ENCODE measurements at regions not wholly inside any gene's neighbourhood (a gene's known extent, or its start where the extent isn't known, plus 50 kb on each side); places are given as distances from the start of the nearest gene placed in this dataset.
"Not testable (repeated sequence)": the region's sequence is repeated elsewhere in the genome, so short reads cannot be mapped to it uniquely, and the experiment has no call there.

- DNase-seq (ENCODE audit: low read depth): no peak
Measured at GRCh38 chr1:47491341-47491753, 53.5 kb downstream of the FOXD2 start.

DNA sequence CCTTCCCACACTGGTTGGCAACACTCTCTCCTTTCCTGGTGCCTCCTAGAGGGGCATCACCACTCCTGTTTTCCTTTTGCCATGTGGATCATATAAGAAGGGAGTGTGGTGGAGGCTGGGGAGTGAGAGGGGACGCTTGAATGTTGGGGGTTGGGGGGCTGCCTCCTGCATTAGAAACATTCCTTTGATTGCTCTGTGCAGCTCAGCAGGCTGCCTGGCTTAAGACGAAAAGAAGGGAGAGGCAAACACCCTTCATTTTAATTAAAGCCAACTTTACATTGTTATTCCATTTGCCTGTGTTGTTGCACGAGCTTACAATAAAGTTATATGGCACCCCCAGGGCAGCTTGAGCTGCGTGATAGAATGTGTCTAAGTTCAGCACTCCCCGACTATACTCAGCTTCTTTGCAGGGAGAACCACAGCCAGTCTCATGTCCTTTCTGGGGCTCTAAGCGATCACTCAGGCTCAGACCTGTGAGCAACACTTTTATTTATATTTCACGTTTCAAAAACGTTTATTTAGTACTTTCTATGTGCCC, 57.4 kb downstream of the FOXD2 start:
- no peak for DNase-seq (ENCODE audit: low read depth)

DNA sequence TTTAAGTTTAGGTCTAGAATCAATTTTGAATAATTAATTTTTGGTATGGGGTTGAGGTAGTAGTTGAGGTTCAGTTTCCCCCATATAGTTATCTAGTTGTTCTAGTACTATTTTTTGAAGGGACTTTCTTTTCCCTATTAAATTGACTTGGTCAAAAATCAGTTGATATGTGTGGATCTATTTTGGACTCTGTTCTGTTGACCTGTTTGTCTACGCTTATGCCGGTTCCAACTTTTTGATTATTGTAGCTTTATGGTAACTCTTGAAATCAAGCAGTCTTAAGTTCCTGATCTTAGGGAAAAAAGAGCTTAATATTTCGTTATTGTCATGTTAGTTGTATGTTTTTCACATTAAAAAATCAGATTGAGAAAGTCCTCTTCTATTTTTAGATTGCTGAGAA, 60.7 kb downstream of the FOXD2 start:
- DNase-seq (ENCODE audit: low read depth): no peak

- no peak for DNase-seq (ENCODE audit: low read depth)
Measured at GRCh38 chr1:47501069-47501468, 63.2 kb downstream of the FOXD2 start.

- no peak for DNase-seq (ENCODE audit: low read depth)
Measured at GRCh38 chr1:47502746-47503370, 65.0 kb downstream of the FOXD2 start.

DNA sequence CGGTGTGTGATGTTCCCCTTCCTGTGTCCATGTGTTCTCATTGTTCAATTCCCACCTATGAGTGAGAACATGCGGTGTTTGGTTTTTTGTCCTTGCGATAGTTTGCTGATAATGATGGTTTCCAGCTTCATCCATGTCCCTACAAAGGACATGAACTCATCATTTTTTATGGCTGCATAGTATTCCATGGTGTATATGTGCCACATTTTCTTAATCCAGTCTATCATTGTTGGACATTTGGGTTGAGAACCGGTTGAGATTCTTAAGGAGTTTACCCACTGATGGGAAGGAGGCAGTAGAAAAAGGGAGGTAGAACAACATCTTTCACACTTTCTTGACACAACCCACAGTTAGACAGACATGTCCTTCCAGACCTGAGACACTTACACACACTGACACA, 67.0 kb downstream of the FOXD2 start:
- not testable (repeated sequence) for DNase-seq (ENCODE audit: low read depth)

DNA sequence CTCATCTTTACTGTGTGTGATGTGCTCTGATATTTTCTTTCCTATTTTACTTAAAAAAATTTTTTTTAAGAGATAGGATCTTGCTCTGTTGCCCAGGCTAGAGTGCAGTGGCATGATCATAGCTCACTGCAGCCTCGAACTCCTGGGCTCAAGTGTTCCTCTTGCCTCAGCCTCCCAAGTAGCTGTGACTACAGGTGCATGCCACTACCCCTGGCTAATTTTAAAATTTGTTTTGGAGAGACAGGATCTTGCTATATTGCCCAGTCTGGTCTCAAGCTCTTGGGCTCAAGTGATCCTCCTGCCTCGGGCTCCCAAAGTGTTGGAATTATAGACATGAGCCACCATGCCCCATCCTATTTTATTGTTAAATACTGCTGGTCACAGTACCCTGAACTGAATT, 67.4 kb downstream of the FOXD2 start:
- no peak for DNase-seq (ENCODE audit: low read depth)

- no peak for DNase-seq (ENCODE audit: low read depth)
Measured at GRCh38 chr1:47506053-47506452, 68.2 kb downstream of the FOXD2 start.

DNA sequence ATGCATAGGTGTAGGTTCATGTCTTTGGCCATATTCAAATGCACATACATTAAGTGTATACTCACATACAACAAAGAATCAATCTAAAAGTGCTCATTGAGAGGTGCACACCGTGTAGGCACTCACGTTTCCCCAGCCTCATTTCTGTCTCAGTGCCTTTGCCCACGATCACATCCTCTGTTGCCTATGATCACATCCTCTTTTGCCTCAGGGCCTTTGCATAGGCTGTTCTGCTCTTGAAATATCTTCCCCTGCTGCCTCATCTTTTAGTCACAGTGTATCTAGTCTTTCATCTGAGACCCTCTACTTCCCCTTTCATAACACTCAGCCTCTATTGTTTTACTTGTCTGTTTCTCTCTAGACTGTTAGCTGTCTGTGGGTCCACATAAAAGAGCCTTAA, 69.3 kb downstream of the FOXD2 start:
- no peak for DNase-seq (ENCODE audit: low read depth)

- no peak for DNase-seq (ENCODE audit: low read depth)
Measured at GRCh38 chr1:47507881-47508701, 70.2 kb downstream of the FOXD2 start.

DNA sequence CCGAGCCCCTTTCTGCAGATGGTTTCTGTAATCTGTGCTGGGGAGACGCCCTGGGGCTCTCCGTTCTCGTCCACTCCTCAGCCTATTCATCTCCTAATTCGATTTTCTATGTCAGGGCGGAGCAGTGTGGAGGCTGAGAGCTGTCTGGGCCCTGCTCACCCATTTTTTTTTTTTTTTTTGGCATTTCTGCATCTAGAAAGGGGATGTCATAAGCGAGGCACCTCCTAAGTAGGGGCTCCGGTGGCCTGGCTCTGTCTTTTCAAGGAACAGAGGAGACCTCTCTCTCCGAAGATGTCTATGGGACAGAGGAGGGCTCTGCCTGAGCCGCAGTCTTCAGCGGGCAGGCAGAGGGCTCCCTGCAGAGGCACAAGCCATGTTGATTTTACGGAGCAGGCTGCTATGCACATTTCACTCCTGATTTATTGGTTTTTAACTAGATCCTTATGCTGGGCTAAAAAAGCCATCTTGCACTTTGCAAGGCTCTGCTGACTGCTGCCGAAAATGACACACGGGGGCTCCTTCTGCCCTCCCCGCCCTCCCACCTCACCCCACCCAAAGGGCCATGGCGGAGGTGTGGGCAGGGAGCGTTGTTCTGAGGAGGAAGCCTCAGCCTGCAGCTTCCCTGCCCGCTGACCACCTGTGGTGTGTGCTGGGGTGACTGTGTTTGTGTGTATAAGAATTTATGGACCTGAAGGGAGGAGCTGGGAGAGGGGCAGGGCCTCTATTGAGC, 71.0 kb downstream of the FOXD2 start:
- no peak for DNase-seq (ENCODE audit: low read depth)

DNA sequence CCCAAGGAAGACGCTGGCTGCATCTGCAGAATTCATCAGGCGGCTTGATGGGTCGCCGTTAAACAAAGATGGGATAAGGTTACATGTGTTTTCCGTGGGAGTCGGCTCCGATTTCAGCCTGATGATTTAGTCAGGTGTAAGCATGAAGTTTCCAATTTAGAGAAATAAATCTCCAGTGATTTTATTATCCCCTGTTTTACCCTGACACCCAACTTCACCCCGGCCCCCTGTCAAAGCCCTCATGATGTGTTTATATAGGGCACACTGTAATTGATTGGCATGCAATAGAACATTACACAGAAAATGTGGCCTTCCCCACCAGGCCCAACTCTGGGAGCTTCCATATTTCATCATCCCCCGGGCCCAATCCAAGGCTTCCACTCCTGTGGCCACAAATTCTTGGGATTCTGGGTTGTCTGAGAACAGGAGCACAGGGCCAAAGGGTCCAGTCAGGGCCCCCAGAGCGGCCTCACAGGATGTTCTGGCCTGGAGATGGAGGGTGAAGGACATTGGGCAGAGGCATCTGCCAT, 72.5 kb downstream of the FOXD2 start:
- DNase-seq (ENCODE audit: low read depth): no peak

DNA sequence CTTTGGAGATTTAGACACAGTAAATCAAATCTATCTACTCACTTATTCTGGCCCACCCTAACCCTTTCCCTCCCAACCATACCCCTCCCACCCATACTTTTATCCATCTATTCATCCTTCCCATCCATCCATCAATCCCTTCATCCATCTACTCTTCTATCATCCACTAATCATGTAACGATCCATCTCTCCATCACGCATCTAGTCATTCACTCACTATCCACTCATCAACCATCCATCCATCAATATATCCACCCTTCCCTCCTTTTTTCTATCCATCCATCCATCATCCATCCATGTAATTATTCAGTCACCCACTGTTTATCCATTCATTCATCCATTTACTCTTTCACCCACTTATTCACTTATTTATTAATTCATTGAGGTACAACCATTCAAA, 74.0 kb downstream of the FOXD2 start:
- no peak for DNase-seq (ENCODE audit: low read depth)

- DNase-seq (ENCODE audit: low read depth): no peak
Measured at GRCh38 chr1:47513393-47513792, 75.5 kb downstream of the FOXD2 start.

DNA sequence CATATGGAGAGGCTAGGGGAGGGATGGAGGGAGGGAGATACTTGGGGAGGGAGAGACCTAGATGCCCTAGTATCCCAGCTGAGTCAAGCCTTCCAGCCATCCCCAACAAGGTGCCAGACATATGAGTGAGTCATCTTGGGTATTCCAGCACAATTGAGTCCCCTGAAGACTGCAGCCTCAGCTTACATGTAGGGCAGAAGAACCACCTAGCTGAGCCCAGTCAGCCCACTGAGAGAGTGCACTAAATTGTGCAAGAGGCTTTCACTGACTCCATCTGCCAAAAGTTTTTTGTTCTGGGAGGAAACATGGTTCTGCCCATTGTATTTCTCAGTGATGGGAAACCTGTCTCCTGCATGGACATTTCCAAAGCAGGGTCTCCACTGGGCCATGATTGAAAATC, 76.4 kb downstream of the FOXD2 start:
- no peak for DNase-seq (ENCODE audit: low read depth)

DNA sequence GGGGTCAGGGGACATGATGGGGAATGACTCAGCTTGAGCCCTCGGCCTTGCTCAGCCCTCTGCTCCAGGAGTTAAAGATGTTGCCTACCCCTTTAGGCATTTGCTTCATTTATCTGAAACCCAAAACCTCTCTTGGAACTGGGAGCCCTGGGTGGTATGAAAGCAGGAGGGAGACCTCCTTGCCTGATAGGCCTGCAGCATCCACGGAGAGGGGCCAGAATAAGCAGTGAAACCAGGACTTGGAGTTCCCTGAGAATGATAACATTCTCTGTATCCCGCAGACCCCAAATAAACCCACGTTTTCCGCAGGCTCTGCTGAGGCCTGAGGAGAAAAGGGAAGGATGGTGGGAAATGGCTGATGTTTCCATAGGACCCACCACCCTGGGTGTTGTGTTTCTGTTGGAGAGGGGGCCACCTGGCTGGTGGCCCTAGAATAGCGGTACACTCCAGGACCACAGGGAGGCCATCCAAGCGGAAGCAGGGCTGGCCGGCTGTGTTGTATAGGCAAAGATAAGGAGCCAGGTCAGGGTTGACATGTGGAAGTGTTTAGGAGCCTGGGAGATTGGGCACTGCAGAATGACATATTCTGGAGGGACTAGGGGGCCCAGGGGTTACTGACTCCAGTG, 77.4 kb downstream of the FOXD2 start:
- no peak for DNase-seq (ENCODE audit: low read depth)

DNA sequence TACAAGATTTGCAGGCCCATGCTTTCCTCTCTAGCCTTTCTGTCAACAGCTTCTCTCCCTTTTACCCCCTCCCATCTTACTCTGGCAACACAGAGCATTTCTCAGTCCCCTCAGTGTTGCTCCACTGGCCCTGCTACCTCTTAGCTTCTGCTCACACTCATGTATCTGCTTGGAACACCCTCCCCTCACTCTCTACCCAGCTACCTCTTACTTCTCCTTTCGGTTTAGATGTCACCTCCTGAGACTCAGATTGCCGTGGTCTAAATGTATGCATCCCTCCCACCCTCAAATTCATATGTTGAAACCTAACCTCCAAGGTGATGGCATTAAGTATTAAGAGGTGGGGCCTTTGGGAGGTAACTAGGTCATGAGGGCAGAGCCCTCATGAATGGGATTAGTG, 80.1 kb downstream of the FOXD2 start:
- DNase-seq (ENCODE audit: low read depth): no peak

DNA sequence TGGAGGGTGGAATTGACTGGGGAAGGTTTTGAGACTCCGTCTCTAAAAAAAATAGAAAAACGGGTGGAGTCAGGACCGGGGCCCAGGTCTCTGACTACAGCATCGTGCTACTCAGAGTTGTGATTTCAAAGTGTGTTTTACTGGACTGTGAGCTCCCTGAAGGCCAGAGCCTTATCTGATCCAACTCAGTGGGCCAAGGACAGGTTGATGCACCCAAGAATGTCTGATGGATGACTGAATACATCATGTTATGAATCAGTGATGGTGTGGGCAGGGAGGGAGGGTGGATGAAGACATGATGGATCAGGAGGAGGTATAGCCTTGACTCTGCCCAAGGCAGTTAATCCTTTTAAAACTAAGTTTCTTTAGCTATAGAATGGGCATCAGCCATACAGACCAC, 81.6 kb downstream of the FOXD2 start:
- no peak for DNase-seq (ENCODE audit: low read depth)

DNA sequence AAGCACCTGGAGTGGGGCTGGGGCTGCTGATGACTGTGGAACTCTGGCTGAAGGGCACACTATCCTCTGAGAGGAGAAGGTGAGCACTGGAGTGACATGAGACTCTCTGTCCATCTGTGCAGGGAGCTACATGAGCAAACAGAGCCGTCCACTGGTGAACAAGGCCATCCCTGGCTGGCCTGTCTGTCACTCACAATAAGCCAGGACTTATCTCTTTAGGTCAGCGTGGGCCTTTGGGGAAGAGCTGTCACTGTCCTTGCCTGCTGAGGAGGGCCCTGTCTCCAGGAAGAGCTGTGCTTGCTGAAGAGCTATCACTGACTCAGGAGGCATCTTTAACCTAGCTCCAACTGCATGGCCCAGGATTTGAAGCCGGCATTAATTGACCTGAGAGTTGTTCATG, 82.1 kb downstream of the FOXD2 start:
- no peak for DNase-seq (ENCODE audit: low read depth)

- no peak for DNase-seq (ENCODE audit: low read depth)
Measured at GRCh38 chr1:47521034-47521881, 83.4 kb downstream of the FOXD2 start.

Data from CMK (cell line).